ENCODE measurements at regions not wholly inside any gene's neighbourhood (a gene's known extent, or its start where the extent isn't known, plus 50 kb on each side); places are given as distances from the start of the nearest gene placed in this dataset.
"Not testable (repeated sequence)": the region's sequence is repeated elsewhere in the genome, so short reads cannot be mapped to it uniquely, and the experiment has no call there.

DNA sequence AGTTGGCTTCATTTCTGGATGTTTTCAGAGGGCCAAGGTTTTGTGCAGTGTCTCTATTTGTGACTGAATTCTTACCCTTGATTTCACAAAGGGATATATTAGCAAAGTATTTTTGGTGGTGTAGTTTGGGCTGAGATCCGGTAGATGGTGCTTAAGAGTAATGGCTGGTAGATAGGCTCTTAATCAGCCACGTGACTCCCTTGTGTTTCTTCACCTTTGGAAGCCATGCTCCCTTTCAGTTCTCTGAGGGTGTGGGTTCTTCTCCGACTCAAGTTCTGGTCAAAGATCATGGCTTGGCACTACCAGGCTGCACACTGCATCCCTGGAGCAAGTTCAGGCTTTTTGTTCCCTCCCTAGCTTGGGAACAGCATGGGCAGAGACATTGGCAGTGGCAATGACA, 887.3 kb downstream of the CDH8 start:
- no peak for DNase-seq (ENCODE audit: low read depth)
- H3K4me3 ChIP-seq (ENCODE audit: low read length) = no peak overlapping the region
- TF ChIP-seq, protein P1, sequence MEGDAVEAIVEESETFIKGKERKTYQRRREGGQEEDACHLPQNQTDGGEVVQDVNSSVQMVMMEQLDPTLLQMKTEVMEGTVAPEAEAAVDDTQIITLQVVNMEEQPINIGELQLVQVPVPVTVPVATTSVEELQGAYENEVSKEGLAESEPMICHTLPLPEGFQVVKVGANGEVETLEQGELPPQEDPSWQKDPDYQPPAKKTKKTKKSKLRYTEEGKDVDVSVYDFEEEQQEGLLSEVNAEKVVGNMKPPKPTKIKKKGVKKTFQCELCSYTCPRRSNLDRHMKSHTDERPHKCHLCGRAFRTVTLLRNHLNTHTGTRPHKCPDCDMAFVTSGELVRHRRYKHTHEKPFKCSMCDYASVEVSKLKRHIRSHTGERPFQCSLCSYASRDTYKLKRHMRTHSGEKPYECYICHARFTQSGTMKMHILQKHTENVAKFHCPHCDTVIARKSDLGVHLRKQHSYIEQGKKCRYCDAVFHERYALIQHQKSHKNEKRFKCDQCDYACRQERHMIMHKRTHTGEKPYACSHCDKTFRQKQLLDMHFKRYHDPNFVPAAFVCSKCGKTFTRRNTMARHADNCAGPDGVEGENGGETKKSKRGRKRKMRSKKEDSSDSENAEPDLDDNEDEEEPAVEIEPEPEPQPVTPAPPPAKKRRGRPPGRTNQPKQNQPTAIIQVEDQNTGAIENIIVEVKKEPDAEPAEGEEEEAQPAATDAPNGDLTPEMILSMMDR (conservative IDR thresholded peaks at IDR 0.05; ENCODE audit: low read depth, low read length) = no peak

DNA sequence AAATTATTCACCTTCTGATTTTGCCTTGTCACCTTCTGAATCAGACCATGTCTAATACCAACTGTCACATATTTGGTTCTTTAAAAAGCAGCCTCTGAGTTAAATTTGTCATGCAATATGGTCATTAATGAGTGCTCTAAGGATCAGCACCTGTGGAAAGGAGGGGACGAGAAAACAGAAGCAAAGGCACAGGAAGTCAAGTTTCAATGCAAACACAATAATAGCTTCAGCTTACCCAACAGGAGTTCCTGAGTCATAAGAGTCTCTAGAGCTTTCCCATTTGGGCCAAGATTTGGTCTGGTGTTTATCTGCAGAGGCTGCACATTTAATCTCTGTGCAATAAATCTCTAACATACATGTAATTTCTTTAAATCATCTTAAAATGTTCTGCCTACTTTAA, 889.8 kb downstream of the CDH8 start:
- TF ChIP-seq, protein P1 (conservative IDR thresholded peaks at IDR 0.05; ENCODE audit: low read depth, low read length) = no peak
- H3K4me3 ChIP-seq (ENCODE audit: low read length) = no peak overlapping the region
- no peak for DNase-seq (ENCODE audit: low read depth)

DNA sequence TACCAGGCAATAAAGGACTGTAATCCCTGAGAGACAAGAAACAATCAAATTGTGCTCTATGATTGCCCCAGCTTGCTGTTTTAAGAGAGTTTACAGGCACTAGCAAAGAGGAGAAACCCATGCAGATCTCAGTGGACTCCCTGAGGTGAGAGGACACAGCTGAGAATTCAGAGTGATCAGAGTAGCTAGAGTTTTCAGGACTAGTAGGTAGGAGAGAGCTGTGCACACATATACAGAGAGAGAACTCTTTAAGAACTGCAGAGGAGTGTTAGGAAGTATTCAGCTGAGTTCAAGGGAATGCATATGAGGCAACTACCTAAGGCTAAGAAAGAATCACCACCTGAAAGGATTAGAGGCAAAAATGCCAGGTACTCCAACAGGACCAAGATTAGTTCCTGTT, 904.8 kb downstream of the CDH8 start:
- H3K4me3 ChIP-seq (ENCODE audit: low read length) = no peak overlapping the region
- TF ChIP-seq, protein P1 (conservative IDR thresholded peaks at IDR 0.05; ENCODE audit: low read depth, low read length) = no peak

DNA sequence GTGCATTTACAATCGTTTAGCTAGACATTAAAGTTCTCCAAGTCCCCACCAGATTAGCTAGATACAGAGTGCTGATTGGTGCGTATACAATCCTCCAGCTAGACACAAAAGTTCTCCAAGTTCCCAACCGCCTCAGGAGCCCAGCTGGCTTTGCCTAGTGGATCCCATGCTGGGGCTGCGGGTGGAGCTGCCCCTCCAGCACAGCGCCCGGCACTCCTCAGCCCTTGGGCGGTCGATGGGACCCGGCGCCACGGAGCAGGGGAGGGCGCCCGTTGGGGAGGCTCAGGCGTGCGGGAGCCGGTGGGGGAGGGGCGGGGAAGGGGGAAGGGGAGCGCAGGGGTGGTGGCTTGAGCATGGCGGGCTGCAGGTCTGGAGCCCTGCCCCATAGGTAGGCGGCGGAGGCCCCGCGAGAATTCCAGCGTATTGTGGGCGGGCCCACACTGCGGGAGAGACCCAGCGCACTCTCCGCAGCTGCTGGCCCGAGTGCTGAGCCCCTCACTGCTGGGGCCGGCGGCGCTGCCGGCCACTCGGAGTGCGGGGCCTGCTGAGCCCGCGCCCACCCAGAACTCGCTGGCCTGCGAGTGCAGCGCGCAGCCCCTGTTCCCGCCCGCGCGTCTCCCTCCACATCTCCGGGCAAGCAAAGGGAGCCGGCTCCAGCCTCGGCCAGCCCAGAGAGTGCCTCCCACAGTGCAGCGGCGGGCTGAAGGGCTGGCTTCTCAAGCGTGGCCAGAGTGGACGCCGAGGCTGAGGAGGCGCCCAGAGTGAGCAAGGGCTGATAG, 907.5 kb downstream of the CDH8 start:
- DNase-seq (ENCODE audit: low read depth) = no peak
- TF ChIP-seq, protein P1 (conservative IDR thresholded peaks at IDR 0.05; ENCODE audit: low read depth, low read length) = no peak

More for the DNA sequence above, 904.8 kb downstream of the CDH8 start:
- no peak for DNase-seq (ENCODE audit: low read depth)

DNA sequence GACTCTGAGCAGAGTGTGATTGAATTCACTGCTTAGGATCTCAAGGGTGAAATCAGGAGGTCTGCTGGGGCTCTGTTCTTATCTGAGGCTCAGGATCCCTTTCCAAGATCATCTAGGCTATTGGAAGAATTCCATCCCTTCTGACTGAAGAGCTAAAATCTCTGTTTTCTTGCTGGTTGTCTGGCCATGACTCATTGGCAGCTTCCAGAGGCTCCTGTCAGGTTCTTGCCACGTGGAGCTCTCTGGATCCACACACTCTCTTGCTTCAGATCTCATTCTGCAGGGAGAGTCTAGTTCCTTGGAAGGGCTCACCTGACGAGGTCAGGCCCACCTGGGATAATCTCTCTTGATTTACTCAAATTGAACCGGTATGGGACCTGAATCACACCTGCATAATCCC, 930.7 kb downstream of the CDH8 start:
- no peak for DNase-seq (ENCODE audit: low read depth)
- TF ChIP-seq, protein P1 (conservative IDR thresholded peaks at IDR 0.05; ENCODE audit: low read depth, low read length) = no peak
- H3K4me3 ChIP-seq (ENCODE audit: low read length) = no peak overlapping the region

More for the DNA sequence above, 907.5 kb downstream of the CDH8 start:
- no peak overlapping the region for H3K4me3 ChIP-seq (ENCODE audit: low read length)

DNA sequence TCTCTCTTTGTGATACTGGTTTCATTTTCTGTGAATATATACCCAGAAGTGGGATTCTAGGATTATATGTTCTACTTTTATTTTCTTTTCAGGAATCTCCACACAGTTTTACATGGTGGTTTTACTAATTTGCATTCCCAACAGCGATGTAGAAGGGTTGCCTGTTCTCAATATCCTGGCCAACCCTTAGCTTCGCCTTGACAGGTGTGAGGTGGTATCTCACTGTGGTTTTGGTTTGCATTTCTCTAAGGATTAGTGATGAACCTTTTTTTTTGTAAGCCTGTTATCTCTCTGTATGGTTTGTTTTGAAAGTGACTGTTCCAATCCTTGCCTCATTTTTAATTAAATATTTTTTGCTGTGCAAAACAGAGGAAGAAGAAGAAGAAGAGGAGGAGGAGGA, 937.7 kb downstream of the CDH8 start:
- TF ChIP-seq, protein P1 (conservative IDR thresholded peaks at IDR 0.05; ENCODE audit: low read depth, low read length) = no peak
- DNase-seq (ENCODE audit: low read depth) = no peak
- H3K4me3 ChIP-seq (ENCODE audit: low read length) = no peak overlapping the region

DNA sequence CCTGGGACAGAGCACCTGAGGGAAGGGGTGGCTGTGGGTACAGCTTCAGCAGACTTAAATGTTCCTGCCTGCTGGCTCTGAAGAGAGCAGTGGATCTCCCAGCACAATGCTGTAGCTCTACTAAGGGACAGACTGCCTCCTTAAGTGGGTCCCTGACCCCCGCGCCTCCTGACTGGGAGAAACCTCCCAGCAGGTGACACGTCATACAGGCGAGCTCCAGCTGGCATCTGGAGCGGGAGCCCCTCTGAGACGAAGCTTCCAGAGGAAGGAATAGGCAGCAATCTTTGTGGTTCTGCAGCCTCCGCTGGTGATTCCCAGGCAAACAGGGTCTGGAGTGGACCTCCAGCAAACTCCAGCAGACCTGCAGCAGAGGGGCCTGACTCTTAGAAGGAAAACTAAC, 944.9 kb downstream of the CDH8 start:
- DNase-seq (ENCODE audit: low read depth); H3K4me3 ChIP-seq (ENCODE audit: low read length): not testable (repeated sequence)
